ENCODE measurements at regions not wholly inside any gene's neighbourhood (a gene's known extent, or its start where the extent isn't known, plus 50 kb on each side); places are given as distances from the start of the nearest gene placed in this dataset.

DNA sequence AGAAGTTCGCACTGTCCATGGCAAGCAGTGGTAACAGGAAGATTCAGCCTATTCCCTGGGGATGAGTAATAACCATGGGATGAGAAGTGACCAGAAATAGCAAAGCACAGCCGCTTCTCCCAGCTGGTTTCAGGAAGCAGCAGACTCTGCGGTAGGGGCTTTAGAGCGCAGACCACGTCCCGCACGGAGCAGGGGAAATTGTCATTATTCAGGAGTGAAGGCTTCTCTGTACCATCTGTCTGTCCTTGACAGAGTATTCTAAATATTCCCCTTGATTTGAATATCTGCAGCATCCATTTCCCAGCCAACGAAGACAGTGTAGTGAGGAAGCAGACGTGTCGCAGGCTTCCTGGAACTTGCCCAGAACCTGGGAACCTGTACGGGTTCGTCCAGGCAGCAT is 159.6 kb downstream of the NXNL2 start:
- H3K27ac ChIP-seq = no peak overlapping the region
- ChIA-PET POLR2A (ENCODE audit: low non-redundant PET) (no interaction called here), CTCF (no interaction called here)
- TF ChIP-seq CTCF (conservative IDR thresholded peaks at IDR 0.05; ENCODE audit: low read depth) = no peak
- DNase-seq (ENCODE audit: low spot score) = no peak

- DNase-seq (ENCODE audit: low spot score) = no peak
- CTCF ChIA-PET = interaction anchor here (0.5 to 1.2 kb wide), 3 partner anchors 10 to 377 kb away, joined by 4 read pairs; no protein-coding TSS in a partner anchor
- POLR2A ChIA-PET (ENCODE audit: low non-redundant PET) = no interaction called here
- H3K27ac ChIP-seq = no peak overlapping the region
- no peak for TF ChIP-seq CTCF (conservative IDR thresholded peaks at IDR 0.05; ENCODE audit: low read depth)
Measured at GRCh38 chr9:88696501-88696900, 161.5 kb downstream of the NXNL2 start.

GRCh38 chr9:88697764-88698432 is 162.9 kb downstream of the NXNL2 start:
- ChIA-PET CTCF (no interaction called here), POLR2A (ENCODE audit: low non-redundant PET) (no interaction called here)
- TF ChIP-seq CTCF (conservative IDR thresholded peaks at IDR 0.05; ENCODE audit: low read depth) = no peak
- no peak for DNase-seq (ENCODE audit: low spot score)
- H3K27ac ChIP-seq = no peak overlapping the region

GRCh38 chr9:88702985-88703384 is 168.0 kb downstream of the NXNL2 start:
- TF ChIP-seq CTCF (conservative IDR thresholded peaks at IDR 0.05; ENCODE audit: low read depth) = no peak
- no peak overlapping the region for H3K27ac ChIP-seq
- CTCF ChIA-PET = no interaction called here
- no peak for DNase-seq (ENCODE audit: low spot score)
- POLR2A ChIA-PET (ENCODE audit: low non-redundant PET) = no interaction called here

- CTCF ChIA-PET = interaction anchor here (0.7 kb wide), 1 partner anchor 695 kb away, joined by 3 read pairs; no protein-coding TSS in a partner anchor
- no peak for DNase-seq (ENCODE audit: low spot score)
Measured at GRCh38 chr9:88706193-88707113, 171.5 kb downstream of the NXNL2 start.

More at GRCh38 chr9:88706193-88707113, 171.5 kb downstream of the NXNL2 start:
- POLR2A ChIA-PET (ENCODE audit: low non-redundant PET) = no interaction called here
- no peak overlapping the region for H3K27ac ChIP-seq
- TF ChIP-seq CTCF (conservative IDR thresholded peaks at IDR 0.05; ENCODE audit: low read depth) = no peak

Data from RWPE1 (cell line).